ENCODE measurements at regions not wholly inside any gene's neighbourhood (a gene's known extent, or its start where the extent isn't known, plus 50 kb on each side); places are given as distances from the start of the nearest gene placed in this dataset.
A peak's percentile ranks its signal among the peaks of the same experiment; 100 is the strongest.

DNA sequence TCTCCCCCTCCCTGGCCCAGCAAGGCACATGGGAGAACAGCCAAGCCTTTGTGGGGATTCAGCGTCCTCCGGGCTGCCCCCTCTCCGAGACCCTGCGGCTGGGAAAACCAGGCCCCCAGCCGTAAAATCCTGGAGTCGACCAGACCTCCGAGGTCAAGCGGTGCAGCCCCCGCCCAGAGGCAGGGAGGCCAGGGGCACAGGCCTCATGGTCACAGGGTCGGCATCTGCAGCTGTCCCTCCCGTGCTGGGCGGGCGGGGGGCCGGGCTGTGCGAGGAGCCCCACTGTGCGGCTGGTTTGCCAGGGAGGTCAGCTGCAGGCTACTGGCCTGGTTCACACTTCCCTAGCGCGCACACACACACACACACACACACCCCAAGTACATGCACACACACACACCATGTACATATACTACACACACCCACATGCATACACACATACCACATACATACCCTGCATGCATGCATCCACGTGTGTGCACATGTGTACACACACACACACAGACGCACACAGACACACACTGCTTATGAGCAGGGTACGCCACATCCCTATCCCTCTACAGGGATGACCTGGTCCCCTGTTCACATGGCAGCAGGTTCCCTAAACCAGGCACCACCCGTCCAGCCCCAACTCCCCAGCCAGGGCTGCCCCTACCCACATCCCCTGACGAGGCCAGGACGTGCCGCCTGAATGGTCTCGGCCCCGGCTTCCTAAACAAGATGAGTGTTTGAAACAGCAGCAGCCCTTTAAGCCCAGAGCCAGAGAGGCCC, 108.9 kb upstream of the CIBAR2 start:
- H2AK9ac ChIP-seq (replicated peaks; ENCODE audit: low read depth, low read length, poor library complexity) = peak overlapping the region; percentile 82
- intact Hi-C loops (cut with micrococcal nuclease) (loop anchor here (5.0 kb wide), 1 partner anchor 49 kb away; no protein-coding TSS in a partner anchor), dilution Hi-C loops (cut with HindIII; ENCODE audit: low sequenced_read_pairs, unreplicated experiment) (no loop called here), in situ Hi-C loops (cut with MboI; ENCODE audit: low sequenced_read_pairs) (no loop called here)
- H3K27ac ChIP-seq (ENCODE audit: insufficient read depth, low read length) = peak overlapping the region; percentile 93
- H3K4me1 ChIP-seq (ENCODE audit: control insufficient read depth, insufficient read depth, low read length) = peaks cover 34% of the 10 kb centered on the region
- no peak overlapping the region for H3K9ac ChIP-seq (ENCODE audit: low read depth, low read length)
- ChIA-PET CTCF (no interaction called here), POLR2A (ENCODE audit: unreplicated experiment) (no interaction called here)
- ATAC-seq (ENCODE audit: low read depth) (no peak), DNase-seq (no peak)
- H3K36me3 ChIP-seq (ENCODE audit: control insufficient read depth, insufficient read depth, low read length) = no peaks in the 10 kb centered on the region
- no peaks in the 10 kb centered on the region; the same call in 1 of the 2 replicates for H3K9me3 ChIP-seq (ENCODE audit: control insufficient read depth, insufficient read depth, low read length)
- H3K4me2 ChIP-seq (ENCODE audit: low read depth, low read length) = no peak overlapping the region
- H2BK15ac ChIP-seq (ENCODE audit: low read depth, low read length) = peak overlapping the region; percentile 91; the same call in 2 of the 3 replicates
- 42% methylated on average over 10 of the region's 27 CpGs; no CpG with 5 or more reads in 1 of the 2 experiments for WGBS, 2 experiments (ENCODE audit: extremely low coverage in 2 of 2, insufficient read length in 1 of 2)
- peaks cover 3% of the 10 kb centered on the region; the same call in 1 of the 2 replicates for H4K20me1 ChIP-seq (ENCODE audit: insufficient read depth, low read length)
- H3K9me1 ChIP-seq (ENCODE audit: insufficient read depth, low read length) = peaks cover 12% of the 10 kb centered on the region
- peak overlapping the region; percentile 98 for H3K23ac ChIP-seq (ENCODE audit: low read depth, low read length)
- peak overlapping the region; percentile 97 for H2BK120ac ChIP-seq (ENCODE audit: low read depth, low read length)
- no peaks in the 10 kb centered on the region for H3K27me3 ChIP-seq (ENCODE audit: control insufficient read depth, insufficient read depth, low read length)
- peak overlapping the region; percentile 22; the same call in 1 of the 2 replicates for H4K5ac ChIP-seq (ENCODE audit: low read depth, low read length)
- H2AK5ac ChIP-seq (ENCODE audit: low read depth, low read length) = peak overlapping the region; percentile 100
- peak overlapping the region; percentile 97 for H3K14ac ChIP-seq (replicated peaks; ENCODE audit: low read depth, low read length)
- no peak for TF ChIP-seq NFE2L2 (IDR thresholded peaks at IDR 0.05; ENCODE audit: low read depth, low read length)
- TF ChIP-seq MAZ (IDR thresholded peaks at IDR 0.05; ENCODE audit: borderline replicate concordance, low read depth, low read length) = no peak
- TF ChIP-seq, protein P1, sequence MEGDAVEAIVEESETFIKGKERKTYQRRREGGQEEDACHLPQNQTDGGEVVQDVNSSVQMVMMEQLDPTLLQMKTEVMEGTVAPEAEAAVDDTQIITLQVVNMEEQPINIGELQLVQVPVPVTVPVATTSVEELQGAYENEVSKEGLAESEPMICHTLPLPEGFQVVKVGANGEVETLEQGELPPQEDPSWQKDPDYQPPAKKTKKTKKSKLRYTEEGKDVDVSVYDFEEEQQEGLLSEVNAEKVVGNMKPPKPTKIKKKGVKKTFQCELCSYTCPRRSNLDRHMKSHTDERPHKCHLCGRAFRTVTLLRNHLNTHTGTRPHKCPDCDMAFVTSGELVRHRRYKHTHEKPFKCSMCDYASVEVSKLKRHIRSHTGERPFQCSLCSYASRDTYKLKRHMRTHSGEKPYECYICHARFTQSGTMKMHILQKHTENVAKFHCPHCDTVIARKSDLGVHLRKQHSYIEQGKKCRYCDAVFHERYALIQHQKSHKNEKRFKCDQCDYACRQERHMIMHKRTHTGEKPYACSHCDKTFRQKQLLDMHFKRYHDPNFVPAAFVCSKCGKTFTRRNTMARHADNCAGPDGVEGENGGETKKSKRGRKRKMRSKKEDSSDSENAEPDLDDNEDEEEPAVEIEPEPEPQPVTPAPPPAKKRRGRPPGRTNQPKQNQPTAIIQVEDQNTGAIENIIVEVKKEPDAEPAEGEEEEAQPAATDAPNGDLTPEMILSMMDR (conservative IDR thresholded peaks at IDR 0.05; ENCODE audit: low read depth, low read length) = no peak
- no peak for TF ChIP-seq FOS (IDR thresholded peaks at IDR 0.05; ENCODE audit: low read depth, low read length)
- TF ChIP-seq, protein P2, sequence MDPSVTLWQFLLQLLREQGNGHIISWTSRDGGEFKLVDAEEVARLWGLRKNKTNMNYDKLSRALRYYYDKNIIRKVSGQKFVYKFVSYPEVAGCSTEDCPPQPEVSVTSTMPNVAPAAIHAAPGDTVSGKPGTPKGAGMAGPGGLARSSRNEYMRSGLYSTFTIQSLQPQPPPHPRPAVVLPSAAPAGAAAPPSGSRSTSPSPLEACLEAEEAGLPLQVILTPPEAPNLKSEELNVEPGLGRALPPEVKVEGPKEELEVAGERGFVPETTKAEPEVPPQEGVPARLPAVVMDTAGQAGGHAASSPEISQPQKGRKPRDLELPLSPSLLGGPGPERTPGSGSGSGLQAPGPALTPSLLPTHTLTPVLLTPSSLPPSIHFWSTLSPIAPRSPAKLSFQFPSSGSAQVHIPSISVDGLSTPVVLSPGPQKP (IDR thresholded peaks at IDR 0.05; ENCODE audit: borderline replicate concordance, low read depth, low read length) = no peak
- TF ChIP-seq BHLHE40 (IDR thresholded peaks at IDR 0.05; ENCODE audit: low read depth, low read length) = no peak
- no peak for TF ChIP-seq SMC3 (IDR thresholded peaks at IDR 0.05; ENCODE audit: low read depth, low read length)
- TF ChIP-seq MXI1 (IDR thresholded peaks at IDR 0.05; ENCODE audit: borderline replicate concordance, low read depth, low read length) = no peak
- no peak for TF ChIP-seq POLR2A (IDR thresholded peaks at IDR 0.05; ENCODE audit: low read depth, low read length)
- H3K18ac ChIP-seq (ENCODE audit: low read depth, low read length) = peak overlapping the region; percentile 15
- H3K79me1 ChIP-seq (ENCODE audit: low read depth in 1 of 2, low read length in 2 of 2) = peaks cover 37 to 86% of the 10 kb centered on the region in 2 experiments
- BruUV-seq (replicated peaks) = no TSS peak
- H3K4me3 ChIP-seq (ENCODE audit: insufficient read depth, low read depth, low read length) = no peak overlapping the region
- H3K56ac ChIP-seq (ENCODE audit: extremely low read depth, insufficient read depth, low read length) = peak overlapping the region; percentile 46; the same call in 1 of the 2 replicates
- no peak overlapping the region for H2AFZ ChIP-seq (replicated peaks; ENCODE audit: low read length, poor library complexity)
- peak overlapping the region; percentile 74 for H2BK20ac ChIP-seq (ENCODE audit: low read depth, low read length)
- H3K4ac ChIP-seq (ENCODE audit: low read depth, low read length) = peak overlapping the region; percentile 97
- H4K91ac ChIP-seq (ENCODE audit: insufficient read depth, low read depth, low read length) = peak overlapping the region; percentile 96
- peak overlapping the region; percentile 83 for H2BK5ac ChIP-seq (ENCODE audit: low read depth, low read length, poor library complexity, severe bottlenecking)
- H4K8ac ChIP-seq (ENCODE audit: low read depth in 2 of 2, low read length in 2 of 2) = peak overlapping the region; percentile 64 to 92; a peak in 3 of 4 replicates

Data from IMR-90 (cell line).